GM06990 (cell line): ENCODE measurements at regions not wholly inside any gene's neighbourhood (a gene's known extent, or its start where the extent isn't known, plus 50 kb on each side); places are given as distances from the start of the nearest gene placed in this dataset.

Source experiments
- DNase-seq: peaks from one replicate; pipeline ENCODE4 v3.0.0-alpha.2; 2011; ENCODE audit not compliant: insufficient read length; ENCODE audit errors: extremely low read depth
- H3K27me3 ChIP-seq: replicated peaks from 2 replicates; pipeline ENCODE4 v1.6.0; 2011; ENCODE audit warnings: low read length; ENCODE audit not compliant: control insufficient read depth, insufficient read depth
- H3K36me3 ChIP-seq: 2 replicates; pipeline ENCODE4 v1.5.1; 2011; ENCODE audit warnings: low read length; ENCODE audit not compliant: control insufficient read depth, insufficient read depth
- H3K4me3 ChIP-seq: replicated peaks from 2 replicates; pipeline ENCODE4 v1.5.1; 2011; ENCODE audit warnings: low read depth, mild to moderate bottlenecking, control low read depth, low read length
- CTCF ChIP-seq: IDR thresholded peaks from 2 replicates; pipeline ENCODE4 v1.5.1; 2011; ENCODE audit warnings: low read length, control low read depth, mild to moderate bottlenecking, inconsistent platforms; ENCODE audit not compliant: insufficient read depth, poor library complexity, severe bottlenecking

GRCh38 chr3:59264366-59264765 is 214.5 kb upstream of the CFAP20DC start:
- no peak overlapping the region for H3K4me3 ChIP-seq
- TF ChIP-seq CTCF = no peak

GRCh38 chr3:59263152-59263551 is 213.3 kb upstream of the CFAP20DC start:
- 0 out of 2 replicates have a peak, but pooled peaks cover 2% of the 10 kb centered on the region for H3K27me3 ChIP-seq
- no peak for DNase-seq
- H3K36me3 ChIP-seq = no peaks in the 10 kb centered on the region
- TF ChIP-seq CTCF = no peak
- no peak overlapping the region for H3K4me3 ChIP-seq

More at GRCh38 chr3:59264366-59264765, 214.5 kb upstream of the CFAP20DC start:
- 0 out of 2 replicates have a peak, but pooled peaks cover 1% of the 10 kb centered on the region for H3K27me3 ChIP-seq
- H3K36me3 ChIP-seq = no peaks in the 10 kb centered on the region
- DNase-seq = no peak

GRCh38 chr3:59262076-59262498 is 212.3 kb upstream of the CFAP20DC start:
- Histone ChIP-seq H3K4me3 (no peak overlapping the region), H3K36me3 (no peaks in the 10 kb centered on the region), H3K27me3 (0 out of 2 replicates have a peak, but pooled peaks cover 2% of the 10 kb centered on the region)
- DNase-seq = peak; percentile 64
- no peak for TF ChIP-seq CTCF

GRCh38 chr3:59261009-59261408 is 211.2 kb upstream of the CFAP20DC start:
- H3K4me3 ChIP-seq = no peak overlapping the region
- DNase-seq = no peak
- H3K27me3 ChIP-seq = 0 out of 2 replicates have a peak, but pooled peaks cover 2% of the 10 kb centered on the region
- H3K36me3 ChIP-seq = no peaks in the 10 kb centered on the region
- no peak for TF ChIP-seq CTCF

GRCh38 chr3:59258550-59259260 is 208.9 kb upstream of the CFAP20DC start:
- no peak overlapping the region for H3K4me3 ChIP-seq
- H3K27me3 ChIP-seq = peaks cover 2% of the 10 kb centered on the region; the same call in 1 of the 2 replicates
- H3K36me3 ChIP-seq = no peaks in the 10 kb centered on the region
- TF ChIP-seq CTCF = no peak
- DNase-seq = no peak
